ENCODE measurements at regions not wholly inside any gene's neighbourhood (a gene's known extent, or its start where the extent isn't known, plus 50 kb on each side); places are given as distances from the start of the nearest gene placed in this dataset.

DNA sequence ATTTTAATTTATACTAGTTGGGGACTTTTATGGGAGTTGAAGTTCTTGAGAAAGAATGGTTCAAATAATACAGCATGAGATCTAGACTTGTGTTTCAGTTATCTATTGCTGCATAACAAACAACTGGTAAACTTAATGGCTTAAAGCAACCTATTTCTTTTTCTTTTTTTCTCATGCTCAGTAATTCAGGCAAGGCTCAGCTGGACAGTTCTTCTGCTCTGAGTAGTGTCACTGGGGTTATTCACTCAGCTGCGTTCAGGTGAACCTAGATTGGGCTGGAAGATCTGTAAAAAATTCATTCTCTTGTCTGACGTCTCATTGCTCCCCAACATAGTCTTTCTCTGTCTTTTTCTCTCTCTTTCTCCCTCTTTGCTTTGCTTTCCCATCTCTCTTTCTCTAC lies 291.7 kb downstream of the GBA3 start:
- TF ChIP-seq, protein P1, sequence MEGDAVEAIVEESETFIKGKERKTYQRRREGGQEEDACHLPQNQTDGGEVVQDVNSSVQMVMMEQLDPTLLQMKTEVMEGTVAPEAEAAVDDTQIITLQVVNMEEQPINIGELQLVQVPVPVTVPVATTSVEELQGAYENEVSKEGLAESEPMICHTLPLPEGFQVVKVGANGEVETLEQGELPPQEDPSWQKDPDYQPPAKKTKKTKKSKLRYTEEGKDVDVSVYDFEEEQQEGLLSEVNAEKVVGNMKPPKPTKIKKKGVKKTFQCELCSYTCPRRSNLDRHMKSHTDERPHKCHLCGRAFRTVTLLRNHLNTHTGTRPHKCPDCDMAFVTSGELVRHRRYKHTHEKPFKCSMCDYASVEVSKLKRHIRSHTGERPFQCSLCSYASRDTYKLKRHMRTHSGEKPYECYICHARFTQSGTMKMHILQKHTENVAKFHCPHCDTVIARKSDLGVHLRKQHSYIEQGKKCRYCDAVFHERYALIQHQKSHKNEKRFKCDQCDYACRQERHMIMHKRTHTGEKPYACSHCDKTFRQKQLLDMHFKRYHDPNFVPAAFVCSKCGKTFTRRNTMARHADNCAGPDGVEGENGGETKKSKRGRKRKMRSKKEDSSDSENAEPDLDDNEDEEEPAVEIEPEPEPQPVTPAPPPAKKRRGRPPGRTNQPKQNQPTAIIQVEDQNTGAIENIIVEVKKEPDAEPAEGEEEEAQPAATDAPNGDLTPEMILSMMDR (IDR thresholded peaks at IDR 0.05; ENCODE audit: low read depth, low read length, poor library complexity, severe bottlenecking): no peak
- no peak for TF ChIP-seq EZH2phosphoT487 (IDR thresholded peaks at IDR 0.05; ENCODE audit: borderline replicate concordance, low read length)
